ENCODE measurements at regions not wholly inside any gene's neighbourhood (a gene's known extent, or its start where the extent isn't known, plus 50 kb on each side); places are given as distances from the start of the nearest gene placed in this dataset.

GRCh38 chr4:171626554-171626953 lies 186.7 kb upstream of the GALNTL6 start:
- Histone ChIP-seq H3K27ac (no peak overlapping the region), H3K9me3 (no peaks in the 10 kb centered on the region), H3K27me3 (no peaks in the 10 kb centered on the region), H3K4me1 (no peaks in the 10 kb centered on the region), H3K36me3 (no peaks in the 10 kb centered on the region), H3K4me3 (no peak overlapping the region)
- intact Hi-C loops (cut with DNase I; ENCODE audit: low total_unique reads), result no loop called here
- TF ChIP-seq, protein P1, sequence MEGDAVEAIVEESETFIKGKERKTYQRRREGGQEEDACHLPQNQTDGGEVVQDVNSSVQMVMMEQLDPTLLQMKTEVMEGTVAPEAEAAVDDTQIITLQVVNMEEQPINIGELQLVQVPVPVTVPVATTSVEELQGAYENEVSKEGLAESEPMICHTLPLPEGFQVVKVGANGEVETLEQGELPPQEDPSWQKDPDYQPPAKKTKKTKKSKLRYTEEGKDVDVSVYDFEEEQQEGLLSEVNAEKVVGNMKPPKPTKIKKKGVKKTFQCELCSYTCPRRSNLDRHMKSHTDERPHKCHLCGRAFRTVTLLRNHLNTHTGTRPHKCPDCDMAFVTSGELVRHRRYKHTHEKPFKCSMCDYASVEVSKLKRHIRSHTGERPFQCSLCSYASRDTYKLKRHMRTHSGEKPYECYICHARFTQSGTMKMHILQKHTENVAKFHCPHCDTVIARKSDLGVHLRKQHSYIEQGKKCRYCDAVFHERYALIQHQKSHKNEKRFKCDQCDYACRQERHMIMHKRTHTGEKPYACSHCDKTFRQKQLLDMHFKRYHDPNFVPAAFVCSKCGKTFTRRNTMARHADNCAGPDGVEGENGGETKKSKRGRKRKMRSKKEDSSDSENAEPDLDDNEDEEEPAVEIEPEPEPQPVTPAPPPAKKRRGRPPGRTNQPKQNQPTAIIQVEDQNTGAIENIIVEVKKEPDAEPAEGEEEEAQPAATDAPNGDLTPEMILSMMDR (IDR thresholded peaks at IDR 0.05), result no peak
- TF ChIP-seq POLR2A (IDR thresholded peaks at IDR 0.05) (no peak), POLR2AphosphoS5 (IDR thresholded peaks at IDR 0.05) (no peak)
- no peak for DNase-seq (ENCODE audit: low spot score in 2 of 2)

DNA sequence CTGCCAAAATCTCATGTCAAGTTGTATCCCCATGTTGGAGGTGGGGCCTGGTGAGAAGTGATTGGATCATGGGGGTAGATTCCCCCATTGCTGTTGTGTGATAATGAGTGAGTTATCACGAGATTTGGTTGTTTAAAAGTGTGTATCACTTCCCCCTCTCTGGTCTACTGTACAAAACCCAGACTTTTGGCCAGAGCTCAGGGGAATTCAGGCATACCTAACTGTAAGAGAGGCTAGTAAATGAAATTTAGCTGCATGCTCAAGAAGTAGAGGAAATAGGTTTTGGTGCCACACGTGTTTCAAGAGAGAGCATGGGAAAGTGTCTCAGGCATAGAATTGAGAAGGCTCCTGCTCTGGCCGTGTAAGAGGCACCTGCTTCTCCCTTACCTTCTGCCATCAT lies 190.5 kb upstream of the GALNTL6 start:
- intact Hi-C loops (cut with DNase I; ENCODE audit: low total_unique reads), result no loop called here
- no peaks in the 10 kb centered on the region for H3K4me1 ChIP-seq
- no peak for DNase-seq (ENCODE audit: low spot score in 2 of 2)
- no peaks in the 10 kb centered on the region for H3K27me3 ChIP-seq
- TF ChIP-seq POLR2A (IDR thresholded peaks at IDR 0.05) (no peak), POLR2AphosphoS5 (IDR thresholded peaks at IDR 0.05) (no peak)
- TF ChIP-seq, protein P1 (IDR thresholded peaks at IDR 0.05), result no peak
- H3K9me3 ChIP-seq, result no peaks in the 10 kb centered on the region
- H3K36me3 ChIP-seq, result no peaks in the 10 kb centered on the region
- H3K27ac ChIP-seq, result no peak overlapping the region
- no peak overlapping the region for H3K4me3 ChIP-seq

- Histone ChIP-seq H3K9me3 (no peaks in the 10 kb centered on the region), H3K27me3 (no peaks in the 10 kb centered on the region), H3K4me1 (no peaks in the 10 kb centered on the region), H3K27ac (no peak overlapping the region), H3K4me3 (no peak overlapping the region), H3K36me3 (no peaks in the 10 kb centered on the region)
- intact Hi-C loops (cut with DNase I; ENCODE audit: low total_unique reads), result no loop called here
- TF ChIP-seq POLR2AphosphoS5 (IDR thresholded peaks at IDR 0.05), result no peak
- DNase-seq (ENCODE audit: low spot score in 2 of 2), result no peak
Observed at GRCh38 chr4:171621646-171622045, 191.6 kb upstream of the GALNTL6 start.

DNA sequence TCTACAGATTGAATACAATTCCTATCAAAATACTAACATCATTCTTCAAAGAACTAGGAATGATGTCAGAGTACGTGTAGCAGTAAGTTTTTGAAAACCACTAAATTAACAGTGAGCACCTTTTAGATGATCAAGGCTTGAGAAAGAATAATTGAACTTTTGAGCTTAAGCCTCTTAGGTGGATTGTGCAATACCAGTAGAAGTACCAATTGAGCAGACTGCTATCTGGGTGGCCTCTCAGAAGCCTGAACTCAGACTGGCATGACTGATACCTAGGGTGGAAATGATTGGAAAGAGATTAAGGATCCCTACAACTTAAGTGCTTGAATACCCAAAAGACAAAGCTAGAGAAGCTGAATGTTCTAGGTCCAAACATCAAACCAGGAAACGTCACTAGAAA lies 200.3 kb upstream of the GALNTL6 start:
- Histone ChIP-seq H3K36me3 (no peaks in the 10 kb centered on the region), H3K27me3 (no peaks in the 10 kb centered on the region), H3K4me1 (no peaks in the 10 kb centered on the region), H3K9me3 (no peaks in the 10 kb centered on the region), H3K27ac (no peak overlapping the region), H3K4me3 (no peak overlapping the region)
- intact Hi-C loops (cut with DNase I; ENCODE audit: low total_unique reads), result no loop called here
- TF ChIP-seq POLR2A (IDR thresholded peaks at IDR 0.05) (no peak), POLR2AphosphoS5 (IDR thresholded peaks at IDR 0.05) (no peak)
- TF ChIP-seq, protein P1 (IDR thresholded peaks at IDR 0.05), result no peak
- DNase-seq (ENCODE audit: low spot score in 2 of 2), result no peak

DNA sequence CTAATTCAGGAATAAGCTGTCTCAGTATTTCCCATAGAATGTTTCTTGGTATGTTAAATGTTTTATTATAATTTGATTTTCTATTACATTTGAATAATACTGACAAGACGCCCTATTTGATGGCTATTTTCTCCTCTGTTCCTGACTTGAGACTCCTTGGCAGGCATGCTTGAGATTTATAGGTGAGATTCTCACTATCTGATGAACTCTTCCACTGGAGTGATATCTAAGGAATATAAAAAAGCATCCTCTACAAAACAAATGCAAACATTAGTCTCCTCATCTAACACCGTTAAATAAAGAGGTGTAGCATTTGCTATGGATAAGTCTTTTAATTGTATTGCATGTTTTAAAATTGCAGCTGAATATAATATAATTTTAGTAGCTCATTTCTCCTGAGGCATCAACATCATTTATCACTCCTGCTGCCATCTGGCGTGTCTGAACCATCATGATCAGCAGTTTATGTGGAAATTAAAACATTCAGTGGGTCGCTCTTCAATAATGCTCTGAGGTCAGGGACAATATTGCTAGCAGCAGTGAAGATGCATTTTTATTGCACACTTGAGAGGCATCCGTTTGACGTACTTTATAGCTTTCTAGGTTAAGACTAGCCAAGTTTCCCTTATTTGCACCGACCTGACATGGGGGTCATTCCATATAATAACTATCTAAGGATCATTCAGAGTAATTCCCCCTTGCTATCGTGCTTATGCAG lies 210.4 kb upstream of the GALNTL6 start:
- no peak overlapping the region for H3K4me3 ChIP-seq
- no peaks in the 10 kb centered on the region for H3K36me3 ChIP-seq
- H3K9me3 ChIP-seq, result no peaks in the 10 kb centered on the region
- intact Hi-C loops (cut with DNase I; ENCODE audit: low total_unique reads), result no loop called here
- TF ChIP-seq POLR2AphosphoS5 (IDR thresholded peaks at IDR 0.05), result no peak
- TF ChIP-seq, protein P1 (IDR thresholded peaks at IDR 0.05), result no peak
- TF ChIP-seq POLR2A (IDR thresholded peaks at IDR 0.05), result no peak
- H3K27ac ChIP-seq, result no peak overlapping the region
- no peak for DNase-seq (ENCODE audit: low spot score in 2 of 2)
- H3K27me3 ChIP-seq, result no peaks in the 10 kb centered on the region
- no peaks in the 10 kb centered on the region for H3K4me1 ChIP-seq

Data from breast epithelium (tissue), 4 donors.